MM.1S (cell line): ENCODE measurements at regions not wholly inside any gene's neighbourhood (a gene's known extent, or its start where the extent isn't known, plus 50 kb on each side); places are given as distances from the start of the nearest gene placed in this dataset.

Experiments used
- EZH2 ChIP-seq: fragments of 300-600 bp; sonication (generic); optimal IDR thresholded peaks from 2 replicates; pipeline ENCODE3; 2017; ENCODE audit warnings: low read depth, mild to moderate bottlenecking, antibody characterized with exemption, low read length, mixed read lengths
- TF ChIP-seq, protein P1 (sequence below): fragments of 300-600 bp; sonication (generic); IDR thresholded peaks from 2 replicates; pipeline ENCODE4 v1.5.1; 2016; ENCODE audit warnings: antibody characterized with exemption, low read length, mixed read lengths

DNA sequence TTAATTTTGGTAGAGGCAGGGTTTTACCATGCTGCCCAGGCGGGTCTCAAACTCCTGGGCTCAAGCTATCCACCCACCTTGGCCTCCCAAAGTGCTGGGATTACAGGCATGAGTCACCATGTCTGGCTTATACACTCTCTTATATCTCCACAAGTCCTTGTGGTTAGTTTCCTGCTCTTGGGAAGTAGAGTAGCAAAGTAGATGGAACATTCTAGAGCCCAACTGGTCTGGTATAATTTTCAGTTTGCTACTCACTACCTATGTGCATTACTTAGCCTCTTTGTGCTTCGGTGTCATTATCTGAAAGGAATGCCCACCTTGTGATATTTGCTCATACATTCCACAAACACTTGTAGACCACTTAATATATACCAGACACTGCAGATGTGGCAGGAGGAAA is 96.6 kb upstream of the IPO9 start:
- TF ChIP-seq, protein P1, sequence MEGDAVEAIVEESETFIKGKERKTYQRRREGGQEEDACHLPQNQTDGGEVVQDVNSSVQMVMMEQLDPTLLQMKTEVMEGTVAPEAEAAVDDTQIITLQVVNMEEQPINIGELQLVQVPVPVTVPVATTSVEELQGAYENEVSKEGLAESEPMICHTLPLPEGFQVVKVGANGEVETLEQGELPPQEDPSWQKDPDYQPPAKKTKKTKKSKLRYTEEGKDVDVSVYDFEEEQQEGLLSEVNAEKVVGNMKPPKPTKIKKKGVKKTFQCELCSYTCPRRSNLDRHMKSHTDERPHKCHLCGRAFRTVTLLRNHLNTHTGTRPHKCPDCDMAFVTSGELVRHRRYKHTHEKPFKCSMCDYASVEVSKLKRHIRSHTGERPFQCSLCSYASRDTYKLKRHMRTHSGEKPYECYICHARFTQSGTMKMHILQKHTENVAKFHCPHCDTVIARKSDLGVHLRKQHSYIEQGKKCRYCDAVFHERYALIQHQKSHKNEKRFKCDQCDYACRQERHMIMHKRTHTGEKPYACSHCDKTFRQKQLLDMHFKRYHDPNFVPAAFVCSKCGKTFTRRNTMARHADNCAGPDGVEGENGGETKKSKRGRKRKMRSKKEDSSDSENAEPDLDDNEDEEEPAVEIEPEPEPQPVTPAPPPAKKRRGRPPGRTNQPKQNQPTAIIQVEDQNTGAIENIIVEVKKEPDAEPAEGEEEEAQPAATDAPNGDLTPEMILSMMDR = no peak
- no peak for TF ChIP-seq EZH2
